ENCODE measurements at regions not wholly inside any gene's neighbourhood (a gene's known extent, or its start where the extent isn't known, plus 50 kb on each side); places are given as distances from the start of the nearest gene placed in this dataset.

GRCh38 chr12:92010368-92010767, 135.3 kb downstream of the BTG1 start:
- no peak overlapping the region for H3K4me3 ChIP-seq
- H3K36me3 ChIP-seq: no peaks in the 10 kb centered on the region
- H3K4me1 ChIP-seq: no peaks in the 10 kb centered on the region
- H3K27ac ChIP-seq: no peak overlapping the region
- TF ChIP-seq CTCF (IDR thresholded peaks at IDR 0.05): no peak
- DNase-seq: no peak
- no peaks in the 10 kb centered on the region for H3K27me3 ChIP-seq
- H3K9ac ChIP-seq (ENCODE audit: low read depth in 2 of 2, low read length in 2 of 2): no peak overlapping the region
- intact Hi-C loops (cut with DNase I): no loop called here
- H3K9me3 ChIP-seq: no peaks in the 10 kb centered on the region

- intact Hi-C loops (cut with DNase I): no loop called here
- Histone ChIP-seq H3K36me3 (no peaks in the 10 kb centered on the region), H3K9me3 (no peaks in the 10 kb centered on the region), H3K9ac (ENCODE audit: low read depth in 2 of 2, low read length in 2 of 2) (no peak overlapping the region), H3K27me3 (no peaks in the 10 kb centered on the region), H3K4me1 (no peaks in the 10 kb centered on the region), H3K27ac (no peak overlapping the region), H3K4me3 (no peak overlapping the region)
- DNase-seq: no peak
- no peak for TF ChIP-seq CTCF (IDR thresholded peaks at IDR 0.05)
These were observed 137.3 kb downstream of the BTG1 start for GRCh38 chr12:92008345-92008744.

GRCh38 chr12:92007787-92008186, 137.9 kb downstream of the BTG1 start:
- Histone ChIP-seq H3K27ac (no peak overlapping the region), H3K27me3 (no peaks in the 10 kb centered on the region), H3K36me3 (no peaks in the 10 kb centered on the region), H3K9ac (ENCODE audit: low read depth in 2 of 2, low read length in 2 of 2) (no peak overlapping the region), H3K4me1 (no peaks in the 10 kb centered on the region), H3K9me3 (no peaks in the 10 kb centered on the region), H3K4me3 (no peak overlapping the region)
- DNase-seq: no peak
- intact Hi-C loops (cut with DNase I): no loop called here
- no peak for TF ChIP-seq CTCF (IDR thresholded peaks at IDR 0.05)

- Histone ChIP-seq H3K9ac (ENCODE audit: low read depth in 2 of 2, low read length in 2 of 2) (no peak overlapping the region), H3K4me3 (no peak overlapping the region), H3K4me1 (no peaks in the 10 kb centered on the region), H3K36me3 (no peaks in the 10 kb centered on the region), H3K27ac (no peak overlapping the region), H3K27me3 (no peaks in the 10 kb centered on the region), H3K9me3 (no peaks in the 10 kb centered on the region)
- intact Hi-C loops (cut with DNase I): no loop called here
- no peak for DNase-seq
- TF ChIP-seq CTCF (IDR thresholded peaks at IDR 0.05): no peak
These were observed 141.9 kb downstream of the BTG1 start for GRCh38 chr12:92003701-92004100.

GRCh38 chr12:92002673-92003382, 142.8 kb downstream of the BTG1 start:
- Histone ChIP-seq H3K4me1 (no peaks in the 10 kb centered on the region), H3K27ac (no peak overlapping the region), H3K9ac (ENCODE audit: low read depth in 2 of 2, low read length in 2 of 2) (no peak overlapping the region), H3K4me3 (no peak overlapping the region), H3K9me3 (no peaks in the 10 kb centered on the region), H3K36me3 (no peaks in the 10 kb centered on the region), H3K27me3 (no peaks in the 10 kb centered on the region)
- intact Hi-C loops (cut with DNase I): no loop called here
- no peak for DNase-seq
- TF ChIP-seq CTCF (IDR thresholded peaks at IDR 0.05): no peak

Measured in colonic mucosa (tissue), 4 donors.